GM12878 (cell line): ENCODE measurements at regions not wholly inside any gene's neighbourhood (a gene's known extent, or its start where the extent isn't known, plus 50 kb on each side); places are given as distances from the start of the nearest gene placed in this dataset.

ENCODE experiments used
- ATAC-seq: fragments of 200-7000 bp; cut with Tn5 transposase; 3 replicates; pipeline ENCODE4 v1.9.1; 2020; ENCODE audit warnings: mild to moderate bottlenecking, moderate library complexity
- BruUV-seq: library from RNA; stranded (reverse); fragments of 400-500 nt; replicated peaks from 2 replicates; lab custom pipeline; 2021; lab: Mats Ljungman, UMichigan
- CTCF ChIA-PET: fragments of 300-600 bp; sonication (Branson Sonifier 250); formaldehyde crosslinking; extraction: SDS; loops from one replicate; lab custom pipeline; 2021; ENCODE audit warnings: inconsistent platforms; lab: Yijun Ruan, JAX
- POLR2A ChIA-PET: fragments of 350-600 bp; formaldehyde crosslinking; extraction: SDS; loops from one replicate; lab custom pipeline; 2021; ENCODE audit warnings: inconsistent platforms; lab: Charles Lee
- RAD21 ChIA-PET: fragments of 300-600 bp; sonication (Branson Sonifier 250); formaldehyde crosslinking; loops from one replicate; lab custom pipeline; 2023; ENCODE audit warnings: antibody characterized with exemption; ENCODE audit not compliant: unreplicated experiment; lab: Charles Lee
- SMC1A ChIA-PET: fragments of 300-600 bp; sonication (Branson Sonifier 250); formaldehyde crosslinking; loops from one replicate; lab custom pipeline; 2023; ENCODE audit not compliant: unreplicated experiment, uncharacterized antibody; lab: Charles Lee
- DNase-seq: peaks from one replicate; pipeline ENCODE4 v3.0.0-alpha.2; 2011; ENCODE audit warnings: low read depth, low spot score
- FAIRE-seq: peaks from 3 replicates; lab custom pipeline; 2011; peaks lifted over from hg19 to GRCh38; lab: Jason Lieb, UNC
- H2AFZ ChIP-seq: 2 replicates; pipeline ENCODE4 v1.6.0; 2011; ENCODE audit warnings: low read depth, low read length, control low read depth; ENCODE audit not compliant: control insufficient read depth
- H3K27ac ChIP-seq: 2 replicates; pipeline ENCODE4 v1.5.1; 2011; ENCODE audit warnings: control low read depth; ENCODE audit not compliant: control insufficient read depth, insufficient read depth
- H3K27me3 ChIP-seq, 2 experiments: replicated peaks in 1 of 2; 2 replicates each; pipeline versions ENCODE4 v1.6.0 to v1.6.1; 2011; ENCODE audit warnings: low read length in 1 of 2; ENCODE audit not compliant: control insufficient read depth in 2 of 2, insufficient read depth in 2 of 2
- H3K36me3 ChIP-seq, 2 experiments: 2 replicates each; pipeline ENCODE4 v1.5.1; 2011; ENCODE audit warnings: low read length in 1 of 2; ENCODE audit not compliant: control insufficient read depth in 2 of 2, insufficient read depth in 2 of 2
- H3K4me1 ChIP-seq: 2 replicates; pipeline ENCODE4 v1.6.1; 2011; ENCODE audit warnings: mild to moderate bottlenecking, low read length, moderate library complexity, mixed read lengths; ENCODE audit not compliant: control insufficient read depth, insufficient read depth
- H3K4me2 ChIP-seq: 2 replicates; pipeline ENCODE4 v1.6.0; 2011; ENCODE audit warnings: control low read depth; ENCODE audit not compliant: control insufficient read depth, insufficient read depth
- H3K4me3 ChIP-seq: fragments of 200-600 bp; sonication (generic); 2 replicates; pipeline ENCODE4 v1.5.1; 2016
- H3K79me2 ChIP-seq: 2 replicates; pipeline ENCODE4 v1.6.0; 2011; ENCODE audit warnings: low read length; ENCODE audit not compliant: control insufficient read depth, insufficient read depth
- H3K9ac ChIP-seq: 2 replicates; pipeline ENCODE4 v1.8.0; 2011; ENCODE audit warnings: low read length, control low read depth, mixed read lengths; ENCODE audit not compliant: control insufficient read depth, insufficient read depth
- H3K9me3 ChIP-seq: replicated peaks from 3 replicates; pipeline ENCODE4 v1.5.1; 2011; ENCODE audit warnings: mild to moderate bottlenecking, low read length; ENCODE audit not compliant: control insufficient read depth, insufficient read depth
- H4K20me1 ChIP-seq: 2 replicates; pipeline ENCODE4 v1.6.0; 2011; ENCODE audit not compliant: control insufficient read depth, insufficient read depth
- BHLHE40 ChIP-seq, 2 experiments: fragments of 450-650 bp in 1 of 2; IDR thresholded peaks; 2 replicates each; pipeline ENCODE4 v1.6.1; 2011 to 2017; ENCODE audit warnings: low read depth in 2 of 2, borderline replicate concordance in 1 of 2, improper control_type of control experiment in 1 of 2, low read length in 1 of 2, mild to moderate bottlenecking in 1 of 2
- CHD1 ChIP-seq: IDR thresholded peaks from 2 replicates; pipeline ENCODE4 v1.6.1; 2012; ENCODE audit warnings: low read depth, low read length, improper control_type of control experiment
- CHD4 ChIP-seq: fragments of 200-600 bp; sonication (generic); IDR thresholded peaks from 2 replicates; pipeline ENCODE4 v1.6.1; 2016; ENCODE audit warnings: mild to moderate bottlenecking
- JUNB ChIP-seq: IDR thresholded peaks from 2 replicates; pipeline ENCODE4 v1.6.1; 2016; ENCODE audit warnings: antibody characterized with exemption, mild to moderate bottlenecking
- NFYA ChIP-seq: IDR thresholded peaks from 2 replicates; pipeline ENCODE4 v1.6.1; 2011; ENCODE audit warnings: low read depth, mild to moderate bottlenecking, low read length, improper control_type of control experiment, borderline replicate concordance
- PAX5 ChIP-seq: IDR thresholded peaks from 2 replicates; pipeline ENCODE4 v1.6.1; 2011; ENCODE audit warnings: low read depth, low read length, borderline replicate concordance
- PAX8 ChIP-seq: fragments of 450-650 bp; IDR thresholded peaks from 2 replicates; pipeline ENCODE4 v1.6.1; 2017; ENCODE audit warnings: mild to moderate bottlenecking, moderate library complexity
- RFX5 ChIP-seq: IDR thresholded peaks from 2 replicates; pipeline ENCODE4 v1.6.1; 2011; ENCODE audit warnings: low read depth, low read length, improper control_type of control experiment
- SMAD1 ChIP-seq: fragments of 450-650 bp; IDR thresholded peaks from 2 replicates; pipeline ENCODE4 v1.6.1; 2018; ENCODE audit warnings: mild to moderate bottlenecking, low read depth; ENCODE audit not compliant: partially characterized antibody
- SMC3 ChIP-seq: IDR thresholded peaks from 2 replicates; pipeline ENCODE4 v1.6.1; 2011; ENCODE audit warnings: low read length, improper control_type of control experiment, borderline replicate concordance
- SP1 ChIP-seq: IDR thresholded peaks from one replicate; pipeline ENCODE4 v1.6.1; 2011; ENCODE audit warnings: low read depth, low read length
- SPI1 ChIP-seq: IDR thresholded peaks from 2 replicates; pipeline ENCODE4 v1.6.1; 2011; ENCODE audit warnings: low read depth, mild to moderate bottlenecking, low read length, moderate library complexity, borderline replicate concordance; ENCODE audit not compliant: insufficient read depth
- STAT3 ChIP-seq: IDR thresholded peaks from 2 replicates; pipeline ENCODE4 v1.6.1; 2011; ENCODE audit warnings: low read depth, low read length, improper control_type of control experiment
- TARDBP ChIP-seq: IDR thresholded peaks from 2 replicates; pipeline ENCODE4 v1.6.1; 2016; ENCODE audit warnings: borderline replicate concordance
- WGBS: methylation state at CpG from one replicate; pipeline ENCODE4 v1.1.6; 2016; ENCODE audit warnings: low lambda C conversion rate; ENCODE audit not compliant: insufficient replicate concordance, insufficient coverage; ENCODE audit errors: missing lambda C conversion rate; 5-methylcytosine and 5-hydroxymethylcytosine counted together
- in situ Hi-C: fragments of 300-500 bp; cut with MboI; formaldehyde crosslinking; loops from 9 replicates; pipeline ENCODE4 v1.14.3; 2018; ENCODE audit warnings: mixed read lengths
- intact Hi-C: fragments of 100-400 bp; cut with micrococcal nuclease; formaldehyde crosslinking; loops from one replicate; pipeline ENCODE4 v1.14.2; 2022; ENCODE audit not compliant: unreplicated experiment
- TF ChIP-seq, protein P1 (sequence below): fragments of 450-650 bp; IDR thresholded peaks from 2 replicates; pipeline ENCODE4 v1.6.1; 2017; ENCODE audit warnings: borderline replicate concordance

DNA sequence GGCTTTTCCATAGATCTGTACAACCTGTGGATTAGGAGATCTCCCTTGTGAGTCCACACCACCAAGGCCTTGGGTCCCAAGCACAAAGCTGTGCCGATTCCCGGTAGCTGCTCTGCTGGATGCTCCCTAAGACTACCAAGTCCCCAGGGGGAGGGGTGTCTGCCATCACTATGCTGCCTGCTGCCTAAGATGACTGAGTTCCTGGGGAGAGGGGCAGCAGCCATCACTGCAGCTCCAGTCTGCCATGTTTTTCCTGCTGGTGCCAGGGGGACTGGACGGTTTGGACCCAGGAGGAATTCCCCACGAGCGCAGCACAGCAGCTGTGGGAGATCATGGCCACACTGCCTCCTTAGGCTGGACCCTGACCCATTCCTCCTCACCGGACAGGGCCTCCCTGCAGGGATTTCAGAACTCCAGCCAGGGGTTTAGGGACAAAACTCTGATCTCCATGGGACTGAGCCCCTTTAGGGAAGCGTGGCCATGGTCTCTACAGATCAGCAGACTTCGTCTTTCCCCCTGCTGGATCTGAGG, 1049.8 kb downstream of the SORCS1 start:
- intact Hi-C loops, result no loop called here
- ChIA-PET POLR2A (no interaction called here), RAD21 (no interaction called here), CTCF (no interaction called here), SMC1A (no interaction called here)
- Histone ChIP-seq H3K27me3 (no peaks in the 10 kb centered on the region), H3K36me3 (no peaks in the 10 kb centered on the region), H3K4me2 (no peak overlapping the region), H2AFZ (no peak overlapping the region), H4K20me1 (no peaks in the 10 kb centered on the region), H3K9me3 (no peaks in the 10 kb centered on the region), H3K4me3 (no peak overlapping the region), H3K79me2 (no peaks in the 10 kb centered on the region), H3K9ac (no peak overlapping the region), H3K4me1 (no peaks in the 10 kb centered on the region), H3K27ac (no peak overlapping the region)
- ATAC-seq (no peak), DNase-seq (no peak), FAIRE-seq (no peak)
- BruUV-seq, result no TSS peak
- in situ Hi-C loops, result no loop called here
- WGBS, result 29% methylated on average over 8 of the region's 8 CpGs
- TF ChIP-seq TARDBP (no peak), BHLHE40 (IDR thresholded peaks at IDR 0.05; ENCODE audit: borderline replicate concordance in 1 of 2, low read depth in 2 of 2, low read length in 1 of 2) (no peak), NFYA (no peak), STAT3 (no peak), CHD4 (no peak), SMAD1 (no peak), RFX5 (no peak), PAX8 (no peak), JUNB (no peak), SP1 (no peak), SPI1 (no peak), CHD1 (no peak), SMC3 (no peak), PAX5 (no peak)
- TF ChIP-seq, protein P1, sequence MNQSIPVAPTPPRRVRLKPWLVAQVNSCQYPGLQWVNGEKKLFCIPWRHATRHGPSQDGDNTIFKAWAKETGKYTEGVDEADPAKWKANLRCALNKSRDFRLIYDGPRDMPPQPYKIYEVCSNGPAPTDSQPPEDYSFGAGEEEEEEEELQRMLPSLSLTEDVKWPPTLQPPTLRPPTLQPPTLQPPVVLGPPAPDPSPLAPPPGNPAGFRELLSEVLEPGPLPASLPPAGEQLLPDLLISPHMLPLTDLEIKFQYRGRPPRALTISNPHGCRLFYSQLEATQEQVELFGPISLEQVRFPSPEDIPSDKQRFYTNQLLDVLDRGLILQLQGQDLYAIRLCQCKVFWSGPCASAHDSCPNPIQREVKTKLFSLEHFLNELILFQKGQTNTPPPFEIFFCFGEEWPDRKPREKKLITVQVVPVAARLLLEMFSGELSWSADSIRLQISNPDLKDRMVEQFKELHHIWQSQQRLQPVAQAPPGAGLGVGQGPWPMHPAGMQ, result no peak
- TF ChIP-seq, all 136 proteins: peak for 0
